Smooth muscle cell (in vitro differentiated cells): ENCODE measurements at regions not wholly inside any gene's neighbourhood (a gene's known extent, or its start where the extent isn't known, plus 50 kb on each side); places are given as distances from the start of the nearest gene placed in this dataset.

Experiments
- DNase-seq: peaks from one replicate; lab custom pipeline; 2025; ENCODE audit not compliant: unreplicated experiment; lab: John Stamatoyannopoulos, UW
- H2AFZ ChIP-seq: fragments of 200-600 bp; sonication (generic); 2 replicates; pipeline ENCODE4 v1.6.0; 2016; ENCODE audit warnings: antibody characterized with exemption, low read depth, mild to moderate bottlenecking
- H3F3A ChIP-seq: fragments of 200-600 bp; sonication (generic); 2 replicates; pipeline ENCODE4 v1.6.0; 2017; ENCODE audit warnings: antibody characterized with exemption, low read depth
- H3K27ac ChIP-seq: fragments of 200-600 bp; sonication (generic); 2 replicates; pipeline ENCODE4 v1.5.1; 2016; ENCODE audit warnings: low read depth, mild to moderate bottlenecking
- H3K27me3 ChIP-seq: fragments of 200-600 bp; sonication (generic); 2 replicates; pipeline ENCODE4 v1.6.1; 2016; ENCODE audit warnings: low read depth, mild to moderate bottlenecking
- H3K36me3 ChIP-seq: fragments of 200-600 bp; sonication (generic); 2 replicates; pipeline ENCODE4 v1.5.1; 2016; ENCODE audit warnings: low read depth
- H3K4me1 ChIP-seq: fragments of 200-600 bp; sonication (generic); 2 replicates; pipeline ENCODE4 v1.5.1; 2016; ENCODE audit warnings: low read depth
- H3K4me2 ChIP-seq: fragments of 200-600 bp; sonication (generic); 2 replicates; pipeline ENCODE4 v1.6.0; 2016; ENCODE audit warnings: mild to moderate bottlenecking
- H3K4me3 ChIP-seq: fragments of 200-600 bp; sonication (generic); 2 replicates; pipeline ENCODE4 v1.5.1; 2016; ENCODE audit warnings: mild to moderate bottlenecking
- H3K79me2 ChIP-seq: fragments of 200-600 bp; sonication (generic); 2 replicates; pipeline ENCODE4 v1.6.0; 2016; ENCODE audit warnings: low read depth, mild to moderate bottlenecking
- H3K9ac ChIP-seq: fragments of 200-600 bp; sonication (generic); 2 replicates; pipeline ENCODE4 v1.6.0; 2016; ENCODE audit warnings: low read depth
- H3K9me3 ChIP-seq: fragments of 200-600 bp; sonication (generic); replicated peaks from 2 replicates; pipeline ENCODE4 v1.5.1; 2016; ENCODE audit warnings: low read depth
- H4K20me1 ChIP-seq: fragments of 200-600 bp; sonication (generic); 2 replicates; pipeline ENCODE4 v1.6.0; 2016; ENCODE audit warnings: low read depth
- CTCF ChIP-seq: fragments of 200-600 bp; sonication (generic); IDR thresholded peaks from 2 replicates; pipeline ENCODE4 v1.5.1; 2017; ENCODE audit warnings: borderline replicate concordance, mild to moderate bottlenecking, antibody characterized with exemption; ENCODE audit not compliant: insufficient read depth, poor library complexity, severe bottlenecking
- WGBS: methylation state at CpG from one replicate; pipeline ENCODE4 v1.1.7; 2016; ENCODE audit warnings: low lambda C conversion rate; 5-methylcytosine and 5-hydroxymethylcytosine counted together

- no peaks in the 10 kb centered on the region for H4K20me1 ChIP-seq
- H3F3A ChIP-seq = no peaks in the 10 kb centered on the region
- H3K4me1 ChIP-seq = no peaks in the 10 kb centered on the region
- no peak for DNase-seq
- H3K9me3 ChIP-seq = no peaks in the 10 kb centered on the region
- H3K9ac ChIP-seq = no peak overlapping the region
- H2AFZ ChIP-seq = no peak overlapping the region
- no peak overlapping the region for H3K27ac ChIP-seq
- no peak overlapping the region for H3K4me3 ChIP-seq
- H3K36me3 ChIP-seq = no peaks in the 10 kb centered on the region
- H3K4me2 ChIP-seq = no peak overlapping the region
- no peaks in the 10 kb centered on the region for H3K27me3 ChIP-seq
- 93% methylated on average over 2 of the region's 2 CpGs for WGBS
- no peaks in the 10 kb centered on the region for H3K79me2 ChIP-seq
- no peak for TF ChIP-seq CTCF
Measured at GRCh38 chr9:99282406-99282805, 60.3 kb downstream of the SEC61B start.

GRCh38 chr9:99285965-99286364, 63.9 kb downstream of the SEC61B start:
- Histone ChIP-seq H3F3A (no peaks in the 10 kb centered on the region), H4K20me1 (no peaks in the 10 kb centered on the region), H3K79me2 (no peaks in the 10 kb centered on the region), H3K36me3 (no peaks in the 10 kb centered on the region), H3K9ac (no peak overlapping the region), H3K4me1 (no peaks in the 10 kb centered on the region), H2AFZ (no peak overlapping the region), H3K4me3 (no peak overlapping the region), H3K27me3 (no peaks in the 10 kb centered on the region), H3K4me2 (no peak overlapping the region), H3K27ac (no peak overlapping the region), H3K9me3 (no peaks in the 10 kb centered on the region)
- TF ChIP-seq CTCF = no peak
- DNase-seq = no peak
- 90% methylated on average over 6 of the region's 6 CpGs for WGBS

- Histone ChIP-seq H3F3A (no peaks in the 10 kb centered on the region), H2AFZ (no peak overlapping the region), H3K9ac (no peak overlapping the region), H3K79me2 (no peaks in the 10 kb centered on the region), H3K36me3 (no peaks in the 10 kb centered on the region), H3K4me3 (no peak overlapping the region), H3K27ac (no peak overlapping the region), H3K4me1 (no peaks in the 10 kb centered on the region), H3K4me2 (no peak overlapping the region), H3K9me3 (no peaks in the 10 kb centered on the region), H4K20me1 (no peaks in the 10 kb centered on the region), H3K27me3 (no peaks in the 10 kb centered on the region)
- DNase-seq = no peak
- TF ChIP-seq CTCF = no peak
- WGBS = 87% methylated on average over 3 of the region's 3 CpGs
Measured at GRCh38 chr9:99286536-99286935, 64.5 kb downstream of the SEC61B start.

- Histone ChIP-seq H3K27ac (no peak overlapping the region), H3K36me3 (no peaks in the 10 kb centered on the region), H3K9ac (no peak overlapping the region), H3K4me1 (no peaks in the 10 kb centered on the region), H3K9me3 (no peaks in the 10 kb centered on the region), H2AFZ (no peak overlapping the region), H3K4me3 (no peak overlapping the region), H3K27me3 (no peaks in the 10 kb centered on the region), H4K20me1 (no peaks in the 10 kb centered on the region), H3K79me2 (no peaks in the 10 kb centered on the region), H3F3A (no peaks in the 10 kb centered on the region), H3K4me2 (no peak overlapping the region)
- no peak for DNase-seq
- 96% methylated on average over 2 of the region's 2 CpGs for WGBS
- TF ChIP-seq CTCF = no peak
Measured at GRCh38 chr9:99287641-99288040, 65.6 kb downstream of the SEC61B start.
